ENCODE measurements at regions not wholly inside any gene's neighbourhood (a gene's known extent, or its start where the extent isn't known, plus 50 kb on each side); places are given as distances from the start of the nearest gene placed in this dataset.
A peak's percentile ranks its signal among the peaks of the same experiment; 100 is the strongest.

GRCh38 chr2:181371195-181371594, 86.0 kb upstream of the ITGA4 start:
- no peaks in the 10 kb centered on the region for H3K27me3 Mint-ChIP-seq (ENCODE audit: low read depth, unreplicated experiment)
- H3K4me1 ChIP-seq (ENCODE audit: insufficient read depth, low read length), result peaks cover 13% of the 10 kb centered on the region
- no peaks in the 10 kb centered on the region for H3K27me3 ChIP-seq (ENCODE audit: insufficient read depth, low read length)
- H3K4me3 Mint-ChIP-seq (ENCODE audit: unreplicated experiment), result no peak overlapping the region
- no peak overlapping the region for H2AFZ ChIP-seq (ENCODE audit: low read depth, low read length)
- H3K36me3 Mint-ChIP-seq (ENCODE audit: low read depth, unreplicated experiment), result no peaks in the 10 kb centered on the region
- H3K9ac ChIP-seq (ENCODE audit: low read length), result no peak overlapping the region
- H3K27ac ChIP-seq (ENCODE audit: low read depth, low read length), result peak overlapping the region; percentile 8
- no peak for TF ChIP-seq EZH2 (IDR thresholded peaks at IDR 0.05; ENCODE audit: insufficient read depth, low read length)
- TF ChIP-seq, protein P1, sequence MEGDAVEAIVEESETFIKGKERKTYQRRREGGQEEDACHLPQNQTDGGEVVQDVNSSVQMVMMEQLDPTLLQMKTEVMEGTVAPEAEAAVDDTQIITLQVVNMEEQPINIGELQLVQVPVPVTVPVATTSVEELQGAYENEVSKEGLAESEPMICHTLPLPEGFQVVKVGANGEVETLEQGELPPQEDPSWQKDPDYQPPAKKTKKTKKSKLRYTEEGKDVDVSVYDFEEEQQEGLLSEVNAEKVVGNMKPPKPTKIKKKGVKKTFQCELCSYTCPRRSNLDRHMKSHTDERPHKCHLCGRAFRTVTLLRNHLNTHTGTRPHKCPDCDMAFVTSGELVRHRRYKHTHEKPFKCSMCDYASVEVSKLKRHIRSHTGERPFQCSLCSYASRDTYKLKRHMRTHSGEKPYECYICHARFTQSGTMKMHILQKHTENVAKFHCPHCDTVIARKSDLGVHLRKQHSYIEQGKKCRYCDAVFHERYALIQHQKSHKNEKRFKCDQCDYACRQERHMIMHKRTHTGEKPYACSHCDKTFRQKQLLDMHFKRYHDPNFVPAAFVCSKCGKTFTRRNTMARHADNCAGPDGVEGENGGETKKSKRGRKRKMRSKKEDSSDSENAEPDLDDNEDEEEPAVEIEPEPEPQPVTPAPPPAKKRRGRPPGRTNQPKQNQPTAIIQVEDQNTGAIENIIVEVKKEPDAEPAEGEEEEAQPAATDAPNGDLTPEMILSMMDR (IDR thresholded peaks at IDR 0.05; ENCODE audit: insufficient read depth, low read depth, low read length), result no peak
- peak overlapping the region; percentile 84 for H3K27ac Mint-ChIP-seq (ENCODE audit: unreplicated experiment)
- H3K36me3 ChIP-seq (ENCODE audit: insufficient read depth, low read length), result no peaks in the 10 kb centered on the region
- H3K79me2 ChIP-seq (ENCODE audit: insufficient read depth, low read length), result no peaks in the 10 kb centered on the region
- H3K4me3 ChIP-seq (ENCODE audit: insufficient read depth, low read depth, low read length), result no peak overlapping the region
- no peaks in the 10 kb centered on the region for H3K9me3 ChIP-seq (ENCODE audit: insufficient read depth, low read depth, low read length)
- DNase-seq (ENCODE audit: low read depth) (no peak), FAIRE-seq (no peak)
- no peaks in the 10 kb centered on the region for H4K20me1 ChIP-seq (ENCODE audit: insufficient read depth, low read length)
- H3K4me1 Mint-ChIP-seq (ENCODE audit: low read depth, unreplicated experiment), result peaks cover 29% of the 10 kb centered on the region
- H3K4me2 ChIP-seq (ENCODE audit: low read length), result no peak overlapping the region
- peaks cover 3% of the 10 kb centered on the region for H3K9me3 Mint-ChIP-seq (ENCODE audit: unreplicated experiment)

DNA sequence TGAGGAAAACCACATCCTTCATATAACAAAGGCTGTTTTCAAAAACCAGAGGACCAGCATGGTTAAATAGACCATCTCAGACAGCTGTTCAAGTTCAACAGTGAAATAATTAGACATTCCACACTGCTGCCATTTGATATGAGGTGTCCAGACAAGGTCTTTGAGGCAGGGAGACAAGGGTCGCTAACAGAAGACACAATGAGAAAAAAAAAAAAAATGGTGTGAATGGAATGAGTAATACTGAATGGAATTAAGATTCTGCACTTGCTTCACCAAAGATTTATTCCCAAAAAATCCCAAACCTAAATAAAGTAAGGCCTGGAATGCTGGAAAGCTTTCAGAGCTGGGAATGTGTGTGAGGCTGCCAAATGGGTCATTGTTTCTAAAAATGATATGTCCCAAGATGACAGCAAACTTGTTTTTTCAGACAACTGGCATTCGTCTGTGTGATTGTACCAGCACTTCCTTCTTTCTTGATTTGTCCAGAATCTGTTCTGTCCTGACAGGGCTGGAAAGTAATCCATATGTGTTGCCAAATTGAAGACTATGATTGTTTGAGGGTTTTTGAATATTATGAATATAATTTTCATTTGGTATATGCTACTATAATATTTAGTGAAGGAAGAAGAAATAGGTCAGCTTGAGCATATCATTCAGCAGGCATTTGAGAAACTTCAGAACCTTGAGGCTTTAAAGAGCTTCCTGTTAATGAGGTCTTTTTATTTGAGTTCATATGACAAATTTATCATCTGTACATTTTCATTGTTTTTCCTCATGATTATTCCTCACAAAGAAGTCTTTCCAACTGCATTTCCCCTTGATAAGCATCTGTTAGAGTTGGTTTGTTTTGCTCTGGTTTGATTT, 85.2 kb upstream of the ITGA4 start:
- FAIRE-seq (peak; percentile 52), DNase-seq (ENCODE audit: low read depth) (peak; percentile 84)
- Histone ChIP-seq H4K20me1 (ENCODE audit: insufficient read depth, low read length) (no peaks in the 10 kb centered on the region), H3K36me3 (ENCODE audit: insufficient read depth, low read length) (no peaks in the 10 kb centered on the region), H3K79me2 (ENCODE audit: insufficient read depth, low read length) (no peaks in the 10 kb centered on the region), H2AFZ (ENCODE audit: low read depth, low read length) (no peak overlapping the region), H3K27me3 (ENCODE audit: insufficient read depth, low read length) (no peaks in the 10 kb centered on the region), H3K27ac (ENCODE audit: low read depth, low read length) (peak overlapping the region; percentile 8), H3K9ac (ENCODE audit: low read length) (no peak overlapping the region), H3K4me1 (ENCODE audit: insufficient read depth, low read length) (peaks cover 13% of the 10 kb centered on the region), H3K4me2 (ENCODE audit: low read length) (peak overlapping the region; percentile 36), H3K4me3 (ENCODE audit: insufficient read depth, low read depth, low read length) (no peak overlapping the region), H3K9me3 (ENCODE audit: insufficient read depth, low read depth, low read length) (no peaks in the 10 kb centered on the region)
- Mint-ChIP-seq H3K4me1 (ENCODE audit: low read depth, unreplicated experiment) (peaks cover 29% of the 10 kb centered on the region), H3K36me3 (ENCODE audit: low read depth, unreplicated experiment) (no peaks in the 10 kb centered on the region), H3K9me3 (ENCODE audit: unreplicated experiment) (peaks cover 3% of the 10 kb centered on the region), H3K27me3 (ENCODE audit: low read depth, unreplicated experiment) (no peaks in the 10 kb centered on the region), H3K4me3 (ENCODE audit: unreplicated experiment) (no peak overlapping the region), H3K27ac (ENCODE audit: unreplicated experiment) (peak overlapping the region; percentile 54)
- TF ChIP-seq, protein P1 (IDR thresholded peaks at IDR 0.05; ENCODE audit: insufficient read depth, low read depth, low read length), result no peak
- no peak for TF ChIP-seq EZH2 (IDR thresholded peaks at IDR 0.05; ENCODE audit: insufficient read depth, low read length)

- Mint-ChIP-seq H3K27me3 (ENCODE audit: low read depth, unreplicated experiment) (no peaks in the 10 kb centered on the region), H3K4me1 (ENCODE audit: low read depth, unreplicated experiment) (peaks cover 29% of the 10 kb centered on the region), H3K9me3 (ENCODE audit: unreplicated experiment) (peaks cover 3% of the 10 kb centered on the region), H3K27ac (ENCODE audit: unreplicated experiment) (peak overlapping the region; percentile 42), H3K36me3 (ENCODE audit: low read depth, unreplicated experiment) (no peaks in the 10 kb centered on the region), H3K4me3 (ENCODE audit: unreplicated experiment) (no peak overlapping the region)
- Histone ChIP-seq H3K9ac (ENCODE audit: low read length) (no peak overlapping the region), H3K4me3 (ENCODE audit: insufficient read depth, low read depth, low read length) (no peak overlapping the region), H3K27ac (ENCODE audit: low read depth, low read length) (no peak overlapping the region), H3K27me3 (ENCODE audit: insufficient read depth, low read length) (no peaks in the 10 kb centered on the region), H3K36me3 (ENCODE audit: insufficient read depth, low read length) (no peaks in the 10 kb centered on the region), H3K4me2 (ENCODE audit: low read length) (no peak overlapping the region), H3K79me2 (ENCODE audit: insufficient read depth, low read length) (no peaks in the 10 kb centered on the region), H2AFZ (ENCODE audit: low read depth, low read length) (no peak overlapping the region), H4K20me1 (ENCODE audit: insufficient read depth, low read length) (no peaks in the 10 kb centered on the region), H3K9me3 (ENCODE audit: insufficient read depth, low read depth, low read length) (no peaks in the 10 kb centered on the region), H3K4me1 (ENCODE audit: insufficient read depth, low read length) (peaks cover 13% of the 10 kb centered on the region)
- FAIRE-seq (no peak), DNase-seq (ENCODE audit: low read depth) (no peak)
- TF ChIP-seq, protein P1 (IDR thresholded peaks at IDR 0.05; ENCODE audit: insufficient read depth, low read depth, low read length), result no peak
- TF ChIP-seq EZH2 (IDR thresholded peaks at IDR 0.05; ENCODE audit: insufficient read depth, low read length), result no peak
These were observed 84.5 kb upstream of the ITGA4 start for GRCh38 chr2:181372646-181373040.

All from astrocyte (in vitro differentiated cells and primary cell).